ENCODE measurements at regions not wholly inside any gene's neighbourhood (a gene's known extent, or its start where the extent isn't known, plus 50 kb on each side); places are given as distances from the start of the nearest gene placed in this dataset.

GRCh38 chr11:42596576-42597145 is 715.1 kb upstream of the API5 start:
- intact Hi-C loops (cut with DNase I; ENCODE audit: low total_unique reads), result no loop called here
- no peaks in the 10 kb centered on the region for H3K9me3 ChIP-seq
- DNase-seq, result no peak
- H3K4me1 ChIP-seq, result no peaks in the 10 kb centered on the region
- no peak overlapping the region for H3K4me3 ChIP-seq
- H3K27ac ChIP-seq, result no peak overlapping the region
- H3K36me3 ChIP-seq, result no peaks in the 10 kb centered on the region
- no peaks in the 10 kb centered on the region for H3K27me3 ChIP-seq
- TF ChIP-seq CTCF (IDR thresholded peaks at IDR 0.05), result no peak

DNA sequence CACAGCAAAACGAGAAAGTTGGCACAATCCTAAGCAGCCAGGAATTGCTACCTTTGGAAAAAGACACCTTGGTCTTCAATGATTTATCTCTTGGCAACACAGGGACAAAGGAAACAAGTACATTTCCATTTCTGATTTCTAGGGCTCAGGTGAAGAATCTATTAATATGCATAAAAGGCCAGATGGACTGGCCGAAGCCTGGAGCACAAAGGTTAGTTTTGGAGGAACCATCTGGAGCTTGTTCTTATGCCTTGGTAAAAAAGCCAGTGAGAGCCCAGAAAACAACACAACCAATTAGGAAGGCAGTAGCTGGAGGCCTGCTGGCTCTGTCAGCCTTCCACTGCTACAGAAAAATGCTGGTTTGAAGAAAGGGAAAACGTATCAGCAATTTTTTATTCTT is 713.5 kb upstream of the API5 start:
- Histone ChIP-seq H3K36me3 (no peaks in the 10 kb centered on the region), H3K4me1 (no peaks in the 10 kb centered on the region), H3K27ac (no peak overlapping the region), H3K4me3 (no peak overlapping the region), H3K27me3 (no peaks in the 10 kb centered on the region), H3K9me3 (no peaks in the 10 kb centered on the region)
- DNase-seq, result no peak
- intact Hi-C loops (cut with DNase I; ENCODE audit: low total_unique reads), result no loop called here
- no peak for TF ChIP-seq CTCF (IDR thresholded peaks at IDR 0.05)

GRCh38 chr11:42620796-42621195 is 691.0 kb upstream of the API5 start:
- intact Hi-C loops (cut with DNase I; ENCODE audit: low total_unique reads), result no loop called here
- Histone ChIP-seq H3K27me3 (no peaks in the 10 kb centered on the region), H3K9me3 (no peaks in the 10 kb centered on the region), H3K4me3 (no peak overlapping the region), H3K36me3 (no peaks in the 10 kb centered on the region), H3K27ac (no peak overlapping the region), H3K4me1 (no peaks in the 10 kb centered on the region)
- TF ChIP-seq CTCF (IDR thresholded peaks at IDR 0.05), result no peak
- DNase-seq, result no peak

DNA sequence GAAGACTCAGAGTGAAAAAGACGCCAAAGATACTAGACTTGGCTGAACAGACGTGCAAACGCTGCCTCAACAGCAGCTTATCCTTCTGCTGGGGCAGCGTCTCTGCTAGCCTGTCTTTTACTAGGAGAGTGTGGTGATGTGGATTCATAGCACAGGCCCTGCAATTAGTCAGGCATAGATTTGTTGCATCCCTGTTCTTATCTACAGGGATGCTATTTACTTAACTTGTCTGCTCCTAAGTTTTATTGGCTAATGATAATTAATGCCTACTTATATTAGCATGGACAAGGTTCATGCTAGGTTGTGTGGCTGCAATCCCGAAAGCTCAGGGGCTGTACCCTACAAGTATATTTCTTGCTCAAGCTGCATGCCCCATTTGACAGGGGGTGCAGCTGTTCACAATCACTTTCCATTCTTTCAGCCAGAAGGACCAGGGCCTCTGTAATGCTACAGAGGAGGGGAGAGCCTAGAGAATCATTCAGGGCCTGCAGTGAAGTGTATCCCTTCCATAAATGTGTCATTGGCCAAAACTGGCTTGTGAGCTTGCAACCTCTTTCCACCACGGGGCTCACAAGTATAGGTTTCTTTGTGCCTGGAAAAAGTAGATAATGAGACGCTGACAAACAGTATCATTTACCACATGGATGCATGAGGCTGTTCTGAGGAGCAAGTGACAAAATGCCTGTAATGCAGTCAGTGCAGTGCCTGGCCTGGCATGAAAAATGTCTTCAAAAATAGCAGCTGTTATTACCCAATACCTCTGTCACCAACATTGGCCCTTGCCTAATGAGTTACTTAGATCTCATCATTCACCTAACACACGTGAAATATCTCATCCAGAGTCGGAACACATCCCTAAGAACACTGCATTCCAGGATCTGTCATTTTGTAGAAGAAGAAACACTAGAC is 685.8 kb upstream of the API5 start:
- no peaks in the 10 kb centered on the region for H3K4me1 ChIP-seq
- intact Hi-C loops (cut with DNase I; ENCODE audit: low total_unique reads), result no loop called here
- H3K27me3 ChIP-seq, result no peaks in the 10 kb centered on the region
- no peak for DNase-seq
- no peaks in the 10 kb centered on the region for H3K9me3 ChIP-seq
- H3K36me3 ChIP-seq, result no peaks in the 10 kb centered on the region
- H3K4me3 ChIP-seq, result no peak overlapping the region
- TF ChIP-seq CTCF (IDR thresholded peaks at IDR 0.05), result no peak
- no peak overlapping the region for H3K27ac ChIP-seq

DNA sequence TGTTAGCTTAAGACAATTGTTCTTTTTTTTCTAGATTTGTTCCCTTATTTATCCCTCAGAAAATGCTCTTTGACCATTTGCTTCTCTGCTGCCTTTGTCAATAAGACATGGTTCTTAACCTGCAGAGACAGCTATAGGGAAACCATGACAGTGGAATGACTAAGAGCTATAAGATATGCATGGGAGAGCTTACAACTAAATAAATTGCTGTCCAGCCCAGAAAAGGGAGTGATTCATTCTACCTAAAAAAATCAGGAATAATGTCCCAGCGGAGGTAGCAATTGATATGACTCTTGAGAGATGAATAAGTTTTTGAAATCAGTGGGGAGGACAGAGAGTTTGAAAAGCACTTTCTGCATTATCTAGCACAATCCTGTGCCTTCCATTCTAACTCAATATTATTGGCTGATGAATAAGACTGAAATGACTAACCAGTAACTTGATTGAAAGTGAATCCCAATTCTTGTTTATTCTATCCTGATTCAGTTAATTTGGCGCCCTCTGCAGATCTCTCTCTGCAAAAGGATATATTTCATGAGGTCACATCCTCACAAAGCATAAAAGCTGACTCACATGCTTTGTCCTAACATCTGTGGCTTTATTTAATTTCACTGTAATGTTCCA is 680.5 kb upstream of the API5 start:
- no peaks in the 10 kb centered on the region for H3K27me3 ChIP-seq
- no peak for TF ChIP-seq CTCF (IDR thresholded peaks at IDR 0.05)
- no peaks in the 10 kb centered on the region for H3K36me3 ChIP-seq
- H3K4me1 ChIP-seq, result no peaks in the 10 kb centered on the region
- DNase-seq, result no peak
- H3K4me3 ChIP-seq, result no peak overlapping the region
- H3K27ac ChIP-seq, result no peak overlapping the region
- no peaks in the 10 kb centered on the region for H3K9me3 ChIP-seq
- intact Hi-C loops (cut with DNase I; ENCODE audit: low total_unique reads), result no loop called here

Measured in tibial artery (tissue), 4 donors.